ENCODE measurements at regions not wholly inside any gene's neighbourhood (a gene's known extent, or its start where the extent isn't known, plus 50 kb on each side); places are given as distances from the start of the nearest gene placed in this dataset.

- no TSS peak for BruUV-seq (replicated peaks)
- H3K79me2 ChIP-seq (ENCODE audit: low read length): no peaks in the 10 kb centered on the region
- peaks cover 5% of the 10 kb centered on the region; the same call in 1 of the 2 replicates for H3K4me1 ChIP-seq (ENCODE audit: insufficient read depth, low read length)
- H3K27me3 ChIP-seq (ENCODE audit: low read length): no peaks in the 10 kb centered on the region
- H3K9ac ChIP-seq (ENCODE audit: low read length): no peak overlapping the region
- H3K9me3 ChIP-seq (ENCODE audit: low read length): no peaks in the 10 kb centered on the region
- H3F3A ChIP-seq (ENCODE audit: low read length, unreplicated experiment): no peaks in the 10 kb centered on the region
- ChIA-PET CTCF (interaction anchor here (0.6 kb wide), 1 partner anchor 17 kb away, joined by 3 read pairs; no protein-coding TSS in a partner anchor), POLR2A (ENCODE audit: unreplicated experiment) (no interaction called here)
- no peak overlapping the region for H2AFZ ChIP-seq (ENCODE audit: low read length)
- no peak overlapping the region for H3K4me3 ChIP-seq (ENCODE audit: low read length)
- H3K36me3 ChIP-seq (ENCODE audit: low read depth, low read length): no peaks in the 10 kb centered on the region
- no peaks in the 10 kb centered on the region for H3K9me2 ChIP-seq (replicated peaks; ENCODE audit: low read length)
- 0 out of 2 replicates have a peak overlapping the region, but pooled peaks have one; percentile 6 for H3K27ac ChIP-seq (ENCODE audit: low read length)
- H4K20me1 ChIP-seq (ENCODE audit: low read length): no peaks in the 10 kb centered on the region
- ATAC-seq (peak; percentile 80), DNase-seq (peak; percentile 71)
- H3K4me2 ChIP-seq (ENCODE audit: low read length): no peak overlapping the region
- intact Hi-C loops (cut with micrococcal nuclease): no loop called here
- TF ChIP-seq EZH2phosphoT487 (IDR thresholded peaks at IDR 0.05; ENCODE audit: borderline replicate concordance, low read length): no peak
- no peak for TF ChIP-seq EZH2 (IDR thresholded peaks at IDR 0.05; ENCODE audit: low read length, unreplicated experiment)
- TF ChIP-seq CTCF (conservative IDR thresholded peaks at IDR 0.05; ENCODE audit: low read depth, low read length): no peak
Measured at GRCh38 chr7:79692015-79692414, 238.5 kb upstream of the MAGI2 start.

- CTCF ChIA-PET: no interaction called here
- H2AFZ ChIP-seq (ENCODE audit: low read length): no peak overlapping the region
- no peak overlapping the region for H3K4me2 ChIP-seq (ENCODE audit: low read length)
- H3K4me3 ChIP-seq (ENCODE audit: low read length): no peak overlapping the region
- no peaks in the 10 kb centered on the region for H4K20me1 ChIP-seq (ENCODE audit: low read length)
- H3K36me3 ChIP-seq (ENCODE audit: low read depth, low read length): no peaks in the 10 kb centered on the region
- H3K9ac ChIP-seq (ENCODE audit: low read length): no peak overlapping the region
- POLR2A ChIA-PET (ENCODE audit: unreplicated experiment): no interaction called here
- peaks cover 5% of the 10 kb centered on the region; the same call in 1 of the 2 replicates for H3K4me1 ChIP-seq (ENCODE audit: insufficient read depth, low read length)
- no peaks in the 10 kb centered on the region for H3K9me3 ChIP-seq (ENCODE audit: low read length)
- no peaks in the 10 kb centered on the region for H3K79me2 ChIP-seq (ENCODE audit: low read length)
- ATAC-seq (no peak), DNase-seq (no peak)
- no peak overlapping the region for H3K27ac ChIP-seq (ENCODE audit: low read length)
- intact Hi-C loops (cut with micrococcal nuclease): no loop called here
- no peaks in the 10 kb centered on the region for H3K9me2 ChIP-seq (replicated peaks; ENCODE audit: low read length)
- no peaks in the 10 kb centered on the region for H3K27me3 ChIP-seq (ENCODE audit: low read length)
- H3F3A ChIP-seq (ENCODE audit: low read length, unreplicated experiment): no peaks in the 10 kb centered on the region
- no peak for TF ChIP-seq EZH2 (IDR thresholded peaks at IDR 0.05; ENCODE audit: low read length, unreplicated experiment)
- TF ChIP-seq CTCF (conservative IDR thresholded peaks at IDR 0.05; ENCODE audit: low read depth, low read length): no peak
- TF ChIP-seq EZH2phosphoT487 (IDR thresholded peaks at IDR 0.05; ENCODE audit: borderline replicate concordance, low read length): no peak
- BruUV-seq (replicated peaks): no TSS peak
Measured at GRCh38 chr7:79691074-79691473, 237.6 kb upstream of the MAGI2 start.

- intact Hi-C loops (cut with micrococcal nuclease): no loop called here
- ChIA-PET POLR2A (ENCODE audit: unreplicated experiment) (no interaction called here), CTCF (no interaction called here)
- no peaks in the 10 kb centered on the region for H3K79me2 ChIP-seq (ENCODE audit: low read length)
- no peak overlapping the region for H3K4me3 ChIP-seq (ENCODE audit: low read length)
- H3K4me2 ChIP-seq (ENCODE audit: low read length): no peak overlapping the region
- H3F3A ChIP-seq (ENCODE audit: low read length, unreplicated experiment): no peaks in the 10 kb centered on the region
- H3K9me3 ChIP-seq (ENCODE audit: low read length): no peaks in the 10 kb centered on the region
- ATAC-seq: no peak
- H3K9ac ChIP-seq (ENCODE audit: low read length): no peak overlapping the region
- H4K20me1 ChIP-seq (ENCODE audit: low read length): no peaks in the 10 kb centered on the region
- H3K9me2 ChIP-seq (replicated peaks; ENCODE audit: low read length): no peaks in the 10 kb centered on the region
- no peak for DNase-seq
- no peaks in the 10 kb centered on the region for H3K27me3 ChIP-seq (ENCODE audit: low read length)
- no peaks in the 10 kb centered on the region for H3K4me1 ChIP-seq (ENCODE audit: insufficient read depth, low read length)
- H2AFZ ChIP-seq (ENCODE audit: low read length): no peak overlapping the region
- H3K36me3 ChIP-seq (ENCODE audit: low read depth, low read length): no peaks in the 10 kb centered on the region
- TF ChIP-seq EZH2phosphoT487 (IDR thresholded peaks at IDR 0.05; ENCODE audit: borderline replicate concordance, low read length) (no peak), EZH2 (IDR thresholded peaks at IDR 0.05; ENCODE audit: low read length, unreplicated experiment) (no peak), CTCF (conservative IDR thresholded peaks at IDR 0.05; ENCODE audit: low read depth, low read length) (no peak)
- H3K27ac ChIP-seq (ENCODE audit: low read length): no peak overlapping the region
- no TSS peak for BruUV-seq (replicated peaks)
Measured at GRCh38 chr7:79684384-79684783, 230.9 kb upstream of the MAGI2 start.

All from PC-3 (cell line).